Colonic mucosa (tissue), 4 donors: ENCODE measurements at regions not wholly inside any gene's neighbourhood (a gene's known extent, or its start where the extent isn't known, plus 50 kb on each side); places are given as distances from the start of the nearest gene placed in this dataset.

Source experiments
- DNase-seq: peaks from one replicate; pipeline ENCODE4 v3.0.0-alpha.2; 2020
- H3K27ac ChIP-seq: fragments of 200-600 bp; one replicate; pipeline ENCODE4 v1.8.0; 2021
- H3K27me3 ChIP-seq: fragments of 200-600 bp; one replicate; pipeline ENCODE4 v1.8.0; 2021
- H3K36me3 ChIP-seq: fragments of 200-600 bp; one replicate; pipeline ENCODE4 v1.8.0; 2021
- H3K4me1 ChIP-seq: fragments of 200-600 bp; one replicate; pipeline ENCODE4 v1.8.0; 2021; ENCODE audit warnings: mild to moderate bottlenecking
- H3K4me3 ChIP-seq: fragments of 200-600 bp; one replicate; pipeline ENCODE4 v1.8.0; 2021
- H3K9ac ChIP-seq, 2 donors: one replicate each; pipeline ENCODE4 v1.7.0; 2013; ENCODE audit warnings: control low read depth in 2 of 2, low read depth in 2 of 2, low read length in 2 of 2
- H3K9me3 ChIP-seq: fragments of 200-600 bp; one replicate; pipeline ENCODE4 v1.8.0; 2021
- CTCF ChIP-seq: fragments of 200-600 bp; IDR thresholded peaks from one replicate; pipeline ENCODE4 v1.8.0; 2022; ENCODE audit warnings: antibody characterized with exemption, mild to moderate bottlenecking
- intact Hi-C: fragments of 100-400 bp; cut with DNase I; formaldehyde crosslinking; loops from one replicate; pipeline ENCODE4 v1.14.1; 2022
- donor health status: healthy.
- donor health status: DM: no; HTN: no; CAD: no.
- donor health status: DM: no; HTN: no; CAD: no.

DNA sequence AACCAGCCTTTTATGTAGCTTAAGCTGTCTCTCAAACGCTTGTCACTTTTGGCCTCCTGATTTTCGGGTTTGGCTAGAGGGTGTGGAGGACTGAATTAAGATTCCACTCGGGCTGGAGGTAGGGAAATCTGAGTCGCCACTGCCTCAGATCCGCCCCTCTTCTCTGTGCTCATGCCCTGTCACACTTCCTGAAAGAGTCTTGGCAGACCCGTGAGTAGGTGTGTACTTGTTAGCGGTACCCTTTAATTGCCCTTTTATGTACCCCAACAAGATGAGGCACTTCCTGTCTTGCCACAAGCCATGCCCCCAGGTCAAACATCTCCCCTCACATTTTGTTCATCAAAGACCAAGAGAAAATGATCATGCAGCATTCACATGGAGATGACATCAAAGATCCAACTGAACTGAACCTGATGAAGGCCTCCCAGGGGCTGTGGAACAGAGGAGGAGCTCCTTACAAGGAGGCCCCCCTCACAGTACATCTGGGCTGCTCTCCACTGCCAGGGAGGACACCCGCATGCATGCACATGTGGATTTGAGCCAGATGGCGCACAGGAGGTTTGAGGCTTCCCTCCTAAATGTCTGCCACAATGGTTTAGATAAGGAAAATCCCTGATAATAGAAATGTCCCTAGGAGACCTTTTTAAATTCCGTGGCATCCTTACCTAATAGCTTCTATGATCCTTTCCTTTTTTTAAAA lies 86.5 kb upstream of the CDKN3 start:
- no peak overlapping the region for H3K9ac ChIP-seq
- H3K4me1 ChIP-seq: no peaks in the 10 kb centered on the region
- no peak overlapping the region for H3K27ac ChIP-seq
- TF ChIP-seq CTCF: no peak
- no peak for DNase-seq
- no peaks in the 10 kb centered on the region for H3K36me3 ChIP-seq
- no peak overlapping the region for H3K4me3 ChIP-seq
- no peaks in the 10 kb centered on the region for H3K9me3 ChIP-seq
- H3K27me3 ChIP-seq: no peaks in the 10 kb centered on the region
- intact Hi-C loops: no loop called here

DNA sequence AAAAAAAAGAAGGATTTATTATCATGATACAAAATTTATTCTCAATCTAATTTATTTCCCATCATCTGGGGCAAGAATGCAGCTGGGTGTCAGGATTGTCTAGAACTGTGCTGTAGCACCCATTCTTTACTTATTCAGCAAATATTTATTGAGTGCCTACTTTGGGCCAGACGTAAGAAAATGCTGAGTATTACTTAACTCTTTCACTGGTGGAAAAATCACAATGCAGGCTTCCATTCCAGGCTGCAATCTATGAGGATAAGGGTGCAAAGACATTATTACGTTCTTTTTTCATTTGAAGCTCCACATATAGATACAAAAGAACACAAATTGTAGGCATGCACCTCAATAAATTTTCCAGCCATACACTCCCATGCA lies 86.0 kb upstream of the CDKN3 start:
- Histone ChIP-seq H3K9me3 (no peaks in the 10 kb centered on the region), H3K27ac (no peak overlapping the region), H3K27me3 (no peaks in the 10 kb centered on the region), H3K9ac (no peak overlapping the region), H3K36me3 (no peaks in the 10 kb centered on the region), H3K4me1 (no peaks in the 10 kb centered on the region), H3K4me3 (no peak overlapping the region)
- intact Hi-C loops: no loop called here
- no peak for DNase-seq
- no peak for TF ChIP-seq CTCF

GRCh38 chr14:54312166-54312801 lies 84.5 kb upstream of the CDKN3 start:
- TF ChIP-seq CTCF: no peak
- no peaks in the 10 kb centered on the region for H3K27me3 ChIP-seq
- no peak for DNase-seq
- H3K36me3 ChIP-seq: no peaks in the 10 kb centered on the region
- no peak overlapping the region for H3K27ac ChIP-seq
- H3K9ac ChIP-seq: no peak overlapping the region
- H3K4me3 ChIP-seq: no peak overlapping the region
- no peaks in the 10 kb centered on the region for H3K4me1 ChIP-seq
- no peaks in the 10 kb centered on the region for H3K9me3 ChIP-seq
- intact Hi-C loops: no loop called here

DNA sequence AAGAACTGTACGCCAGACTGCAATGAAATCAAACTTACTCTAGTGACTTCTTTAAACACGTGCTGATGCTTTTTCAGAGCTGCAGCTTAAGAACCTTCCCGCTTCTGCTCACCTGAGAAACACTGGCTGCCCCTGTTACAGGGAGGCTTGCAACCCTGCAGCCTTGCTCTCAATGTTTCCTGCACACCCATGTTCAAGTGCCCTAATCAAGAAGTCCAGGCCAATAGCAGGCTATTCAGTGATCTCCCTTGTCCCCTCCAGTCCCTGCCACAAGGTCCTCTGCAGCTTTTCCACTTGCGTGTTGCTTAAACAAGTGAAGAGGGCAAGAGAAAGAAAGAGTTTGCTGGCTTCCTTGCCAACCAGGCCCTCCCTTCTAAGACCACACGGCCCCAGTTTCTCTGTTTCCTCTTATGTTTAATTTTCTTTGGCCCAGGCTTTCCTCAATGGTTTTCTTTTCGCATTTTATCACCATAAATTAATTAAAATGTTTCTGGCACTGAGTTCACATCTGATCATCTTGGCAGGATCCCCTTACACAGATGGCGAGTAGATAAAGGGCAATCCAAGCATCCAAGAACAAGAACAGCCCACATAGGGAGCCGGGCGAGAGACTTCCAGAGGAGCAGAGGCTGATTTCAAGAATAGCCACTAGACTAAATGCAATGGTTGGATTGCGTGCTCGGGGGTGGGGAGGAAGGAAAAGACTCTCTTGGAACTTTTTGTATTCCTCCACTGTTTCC lies 82.3 kb upstream of the CDKN3 start:
- no peaks in the 10 kb centered on the region for H3K4me1 ChIP-seq
- no peak overlapping the region for H3K27ac ChIP-seq
- H3K9me3 ChIP-seq: no peaks in the 10 kb centered on the region
- no peak for DNase-seq
- H3K4me3 ChIP-seq: no peak overlapping the region
- TF ChIP-seq CTCF: no peak
- intact Hi-C loops: no loop called here
- H3K27me3 ChIP-seq: no peaks in the 10 kb centered on the region
- H3K9ac ChIP-seq: no peak overlapping the region
- no peaks in the 10 kb centered on the region for H3K36me3 ChIP-seq

GRCh38 chr14:54316652-54317051 lies 80.2 kb upstream of the CDKN3 start:
- intact Hi-C loops: no loop called here
- H3K27me3 ChIP-seq: no peaks in the 10 kb centered on the region

More at GRCh38 chr14:54316652-54317051, 80.2 kb upstream of the CDKN3 start:
- Histone ChIP-seq H3K27ac (no peak overlapping the region), H3K9ac (no peak overlapping the region), H3K9me3 (no peaks in the 10 kb centered on the region), H3K4me3 (no peak overlapping the region), H3K4me1 (no peaks in the 10 kb centered on the region), H3K36me3 (no peaks in the 10 kb centered on the region)
- no peak for TF ChIP-seq CTCF
- no peak for DNase-seq
